IMR-90 (cell line): ENCODE measurements at regions not wholly inside any gene's neighbourhood (a gene's known extent, or its start where the extent isn't known, plus 50 kb on each side); places are given as distances from the start of the nearest gene placed in this dataset.

Experiments used
- ATAC-seq: fragments of 200-7000 bp; cut with Tn5 transposase; 2 replicates; pipeline ENCODE4 v1.9.1; 2020; ENCODE audit warnings: low read depth, mild to moderate bottlenecking, moderate library complexity
- BruUV-seq: library from RNA; stranded (reverse); fragments of 400-500 nt; replicated peaks from 2 replicates; lab custom pipeline; 2021; lab: Mats Ljungman, UMichigan
- CTCF ChIA-PET: fragments of 300-600 bp; formaldehyde crosslinking; extraction: SDS; loops from one replicate; lab custom pipeline; 2021; ENCODE audit warnings: antibody characterized with exemption; lab: Yijun Ruan, JAX
- POLR2A ChIA-PET: fragments of 300-600 bp; sonication (Branson Sonifier 250); formaldehyde crosslinking; loops from one replicate; lab custom pipeline; 2022; ENCODE audit warnings: antibody characterized with exemption; ENCODE audit not compliant: unreplicated experiment; lab: Charles Lee
- DNase-seq: peaks from one replicate; pipeline ENCODE4 v3.0.0; 2013
- H2AFZ ChIP-seq: replicated peaks from 2 replicates; pipeline ENCODE3; 2013; ENCODE audit warnings: low read length, mild to moderate bottlenecking; ENCODE audit not compliant: poor library complexity
- H2AK5ac ChIP-seq: 2 replicates; pipeline ENCODE4 v1.6.1; 2013; ENCODE audit warnings: low read depth, low read length, inconsistent platforms
- H2AK9ac ChIP-seq: replicated peaks from 2 replicates; pipeline ENCODE3; 2013; ENCODE audit warnings: mild to moderate bottlenecking, low read depth, low read length, moderate library complexity; ENCODE audit not compliant: poor library complexity
- H2BK120ac ChIP-seq: 2 replicates; pipeline ENCODE4 v1.6.1; 2013; ENCODE audit warnings: low read depth, low read length, inconsistent platforms
- H2BK15ac ChIP-seq: 3 replicates; pipeline ENCODE4 v1.6.1; 2013; ENCODE audit warnings: low read depth, low read length, inconsistent platforms
- H2BK20ac ChIP-seq: 2 replicates; pipeline ENCODE4 v1.6.1; 2013; ENCODE audit warnings: low read depth, mild to moderate bottlenecking, inconsistent platforms, low read length, moderate library complexity
- H2BK5ac ChIP-seq: 2 replicates; pipeline ENCODE4 v1.6.1; 2013; ENCODE audit warnings: mild to moderate bottlenecking, low read depth, low read length, inconsistent platforms; ENCODE audit not compliant: poor library complexity, severe bottlenecking
- H3K14ac ChIP-seq: replicated peaks from 2 replicates; pipeline ENCODE4 v1.6.1; 2013; ENCODE audit warnings: low read depth, low read length, inconsistent platforms
- H3K18ac ChIP-seq: 2 replicates; pipeline ENCODE4 v1.6.1; 2013; ENCODE audit warnings: low read depth, low read length, control low read depth
- H3K23ac ChIP-seq: 2 replicates; pipeline ENCODE4 v1.6.1; 2013; ENCODE audit warnings: low read depth, low read length, inconsistent platforms
- H3K27ac ChIP-seq: 2 replicates; pipeline ENCODE4 v1.5.1; 2013; ENCODE audit warnings: mild to moderate bottlenecking, control low read depth, low read length; ENCODE audit not compliant: insufficient read depth
- H3K27me3 ChIP-seq: 2 replicates; pipeline ENCODE4 v1.6.1; 2013; ENCODE audit warnings: low read length; ENCODE audit not compliant: control insufficient read depth, insufficient read depth
- H3K36me3 ChIP-seq: 2 replicates; pipeline ENCODE4 v1.6.1; 2013; ENCODE audit warnings: low read length, mixed read lengths; ENCODE audit not compliant: control insufficient read depth, insufficient read depth
- H3K4ac ChIP-seq: 2 replicates; pipeline ENCODE4 v1.6.1; 2013; ENCODE audit warnings: low read depth, low read length, inconsistent platforms
- H3K4me1 ChIP-seq: 2 replicates; pipeline ENCODE4 v1.6.1; 2013; ENCODE audit warnings: low read length, mixed read lengths; ENCODE audit not compliant: control insufficient read depth, insufficient read depth
- H3K4me2 ChIP-seq: 2 replicates; pipeline ENCODE4 v1.6.1; 2013; ENCODE audit warnings: low read depth, mild to moderate bottlenecking, control low read depth, low read length, moderate library complexity
- H3K4me3 ChIP-seq: 2 replicates; pipeline ENCODE4 v1.5.1; 2013; ENCODE audit warnings: low read depth, mild to moderate bottlenecking, control low read depth, low read length, moderate library complexity; ENCODE audit not compliant: insufficient read depth
- H3K56ac ChIP-seq: 2 replicates; pipeline ENCODE4 v1.6.1; 2013; ENCODE audit warnings: low read length, inconsistent platforms; ENCODE audit not compliant: insufficient read depth; ENCODE audit errors: extremely low read depth
- H3K79me1 ChIP-seq, 2 experiments: 2 replicates each; pipeline ENCODE4 v1.6.1; 2013; ENCODE audit warnings: low read length in 2 of 2, inconsistent platforms in 1 of 2, low read depth in 1 of 2
- H3K9ac ChIP-seq: 2 replicates; pipeline ENCODE4 v1.6.1; 2013; ENCODE audit warnings: low read depth, low read length, control low read depth
- H3K9me1 ChIP-seq: 2 replicates; pipeline ENCODE4 v1.6.1; 2013; ENCODE audit warnings: low read length, inconsistent platforms; ENCODE audit not compliant: insufficient read depth
- H3K9me3 ChIP-seq: 2 replicates; pipeline ENCODE4 v1.6.1; 2013; ENCODE audit warnings: low read length; ENCODE audit not compliant: control insufficient read depth, insufficient read depth
- H4K20me1 ChIP-seq: 2 replicates; pipeline ENCODE4 v1.6.1; 2013; ENCODE audit warnings: low read length, inconsistent platforms; ENCODE audit not compliant: insufficient read depth
- H4K5ac ChIP-seq: 2 replicates; pipeline ENCODE4 v1.6.1; 2013; ENCODE audit warnings: mild to moderate bottlenecking, low read depth, low read length, control low read depth
- H4K8ac ChIP-seq, 2 experiments: 2 replicates each; pipeline ENCODE4 v1.6.1; 2013; ENCODE audit warnings: low read depth in 2 of 2, low read length in 2 of 2, control low read depth in 1 of 2, inconsistent platforms in 1 of 2
- H4K91ac ChIP-seq: 2 replicates; pipeline ENCODE4 v1.6.1; 2013; ENCODE audit warnings: low read depth, low read length, inconsistent platforms; ENCODE audit not compliant: insufficient read depth
- BHLHE40 ChIP-seq: fragments of 150-350 bp; IDR thresholded peaks from 2 replicates; pipeline ENCODE4 v1.6.1; 2016; ENCODE audit warnings: mild to moderate bottlenecking, low read depth, low read length
- CEBPB ChIP-seq: IDR thresholded peaks from 2 replicates; pipeline ENCODE4 v1.6.1; 2012; ENCODE audit warnings: low read depth, low read length, improper control_type of control experiment
- CHD1 ChIP-seq: IDR thresholded peaks from 2 replicates; pipeline ENCODE4 v1.6.1; 2012; ENCODE audit warnings: low read depth, low read length, improper control_type of control experiment
- CTCF ChIP-seq: conservative IDR thresholded peaks from 2 replicates; pipeline ENCODE4 v1.5.1; 2012; ENCODE audit warnings: mild to moderate bottlenecking, low read depth, low read length, improper control_type of control experiment
- ELK1 ChIP-seq: fragments of 150-350 bp; IDR thresholded peaks from 2 replicates; pipeline ENCODE4 v1.6.1; 2016; ENCODE audit warnings: low read depth, mild to moderate bottlenecking, low read length, moderate library complexity, borderline replicate concordance
- FOS ChIP-seq: fragments of 150-350 bp; IDR thresholded peaks from 2 replicates; pipeline ENCODE4 v1.6.1; 2016; ENCODE audit warnings: low read depth, low read length
- MAFK ChIP-seq: IDR thresholded peaks from 2 replicates; pipeline ENCODE4 v1.6.1; 2012; ENCODE audit warnings: low read depth, low read length, improper control_type of control experiment
- MXI1 ChIP-seq: IDR thresholded peaks from 2 replicates; pipeline ENCODE4 v1.6.1; 2012; ENCODE audit warnings: low read depth, mild to moderate bottlenecking, low read length, moderate library complexity, borderline replicate concordance
- RAD21 ChIP-seq: IDR thresholded peaks from 2 replicates; pipeline ENCODE4 v1.6.1; 2012; ENCODE audit warnings: low read length, improper control_type of control experiment
- SMC3 ChIP-seq: fragments of 150-350 bp; IDR thresholded peaks from 2 replicates; pipeline ENCODE4 v1.6.1; 2016; ENCODE audit warnings: low read depth, mild to moderate bottlenecking, antibody characterized with exemption, low read length, moderate library complexity
- USF2 ChIP-seq: fragments of 150-350 bp; IDR thresholded peaks from 2 replicates; pipeline ENCODE4 v1.6.1; 2017; ENCODE audit warnings: mild to moderate bottlenecking, antibody characterized with exemption, low read length, low read depth
- WGBS, 2 experiments: methylation state at CpG; one replicate each; pipeline versions ENCODE4 v1.1.5 to v1.1.7; 2013; ENCODE audit warnings: missing lambda C conversion rate in 2 of 2; ENCODE audit not compliant: insufficient read length in 1 of 2; ENCODE audit errors: extremely low coverage in 2 of 2; 5-methylcytosine and 5-hydroxymethylcytosine counted together
- dilution Hi-C: fragments of 300-500 bp; cut with HindIII; formaldehyde crosslinking; loops from one replicate; pipeline ENCODE4 v1.14.3; 2018; ENCODE audit warnings: low sequenced_read_pairs; ENCODE audit not compliant: unreplicated experiment
- in situ Hi-C: fragments of 300-500 bp; cut with MboI; formaldehyde crosslinking; loops from 3 replicates; pipeline ENCODE4 v1.14.3; 2019; ENCODE audit warnings: low sequenced_read_pairs, inconsistent platforms, mixed read lengths
- intact Hi-C: fragments of 100-400 bp; cut with micrococcal nuclease; formaldehyde crosslinking; loops from 2 replicates; pipeline ENCODE4 v1.10.0; 2022

GRCh38 chr2:107005853-107006252 is 119.9 kb upstream of the ST6GAL2 start:
- Histone ChIP-seq H3K4me3 (no peak overlapping the region), H3K56ac (no peak overlapping the region)
- CTCF ChIA-PET, result no interaction called here

More at GRCh38 chr2:107005853-107006252, 119.9 kb upstream of the ST6GAL2 start:
- ATAC-seq (no peak), DNase-seq (no peak)
- no CpG with 5 or more reads among the region's 6 CpGs for WGBS, 2 experiments
- Histone ChIP-seq H3K27me3 (no peaks in the 10 kb centered on the region), H3K4ac (no peak overlapping the region), H3K23ac (no peak overlapping the region), H2AK9ac (no peak overlapping the region), H4K20me1 (no peaks in the 10 kb centered on the region), H2BK5ac (no peak overlapping the region), H2BK20ac (no peak overlapping the region), H4K5ac (no peak overlapping the region), H2BK15ac (no peak overlapping the region), H4K8ac (no peak overlapping the region), H3K18ac (no peak overlapping the region), H3K4me1 (no peaks in the 10 kb centered on the region), H3K14ac (no peak overlapping the region), H2AK5ac (no peak overlapping the region), H3K9ac (no peak overlapping the region), H4K91ac (no peak overlapping the region), H3K4me2 (no peak overlapping the region), H3K36me3 (no peaks in the 10 kb centered on the region), H2AFZ (no peak overlapping the region), H3K79me1 (no peaks in the 10 kb centered on the region), H3K9me3 (peaks cover 9% of the 10 kb centered on the region; the same call in 1 of the 2 replicates), H2BK120ac (no peak overlapping the region), H3K27ac (no peak overlapping the region), H3K9me1 (no peaks in the 10 kb centered on the region)
- BruUV-seq, result no TSS peak
- in situ Hi-C loops (no loop called here), intact Hi-C loops (no loop called here), dilution Hi-C loops (no loop called here)
- POLR2A ChIA-PET, result no interaction called here
- TF ChIP-seq CEBPB (no peak), MAFK (no peak), BHLHE40 (no peak), USF2 (no peak), SMC3 (no peak), RAD21 (no peak), MXI1 (no peak), CHD1 (no peak), ELK1 (no peak), CTCF (no peak), FOS (no peak)
